ENCODE measurements at regions not wholly inside any gene's neighbourhood (a gene's known extent, or its start where the extent isn't known, plus 50 kb on each side); places are given as distances from the start of the nearest gene placed in this dataset.
A peak's percentile ranks its signal among the peaks of the same experiment; 100 is the strongest.

DNA sequence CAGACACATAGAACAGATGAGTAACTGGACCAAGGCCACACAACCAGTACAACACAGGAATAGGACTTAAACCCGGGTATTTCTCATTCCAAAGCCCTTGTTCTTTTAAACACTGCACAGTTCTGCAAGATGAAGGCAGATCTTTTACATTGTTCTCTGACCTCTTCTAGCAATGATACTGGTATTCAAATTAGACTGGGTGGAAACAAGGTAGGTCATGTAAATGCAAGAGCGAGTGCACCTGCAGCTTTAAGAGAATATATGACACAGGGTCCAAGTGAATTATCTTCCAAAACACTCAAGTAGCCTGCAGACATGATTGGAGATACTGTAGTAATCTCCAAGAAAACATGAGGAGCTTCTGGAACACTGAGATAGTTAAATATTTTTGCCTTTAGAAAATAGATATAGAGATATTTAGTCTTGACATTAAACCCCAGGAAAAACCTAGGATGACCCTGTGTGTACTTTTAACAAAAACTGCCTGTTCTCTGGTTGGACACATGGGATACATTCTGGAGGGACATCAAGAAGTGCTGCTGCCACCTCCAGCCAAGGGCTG is 130.6 kb upstream of the EPB41L4A start:
- no peaks in the 10 kb centered on the region for H3K9me3 ChIP-seq
- H3K27ac ChIP-seq, result no peak overlapping the region
- no peaks in the 10 kb centered on the region for H3K27me3 ChIP-seq
- no peak for DNase-seq (ENCODE audit: low spot score in 2 of 2)
- H3K4me1 ChIP-seq, result no peaks in the 10 kb centered on the region
- H3K4me3 ChIP-seq, result no peak overlapping the region
- no peaks in the 10 kb centered on the region for H3K36me3 ChIP-seq
- TF ChIP-seq EP300 (IDR thresholded peaks at IDR 0.05), result no peak
- 61% methylated on average over 2 of the region's 2 CpGs for WGBS

DNA sequence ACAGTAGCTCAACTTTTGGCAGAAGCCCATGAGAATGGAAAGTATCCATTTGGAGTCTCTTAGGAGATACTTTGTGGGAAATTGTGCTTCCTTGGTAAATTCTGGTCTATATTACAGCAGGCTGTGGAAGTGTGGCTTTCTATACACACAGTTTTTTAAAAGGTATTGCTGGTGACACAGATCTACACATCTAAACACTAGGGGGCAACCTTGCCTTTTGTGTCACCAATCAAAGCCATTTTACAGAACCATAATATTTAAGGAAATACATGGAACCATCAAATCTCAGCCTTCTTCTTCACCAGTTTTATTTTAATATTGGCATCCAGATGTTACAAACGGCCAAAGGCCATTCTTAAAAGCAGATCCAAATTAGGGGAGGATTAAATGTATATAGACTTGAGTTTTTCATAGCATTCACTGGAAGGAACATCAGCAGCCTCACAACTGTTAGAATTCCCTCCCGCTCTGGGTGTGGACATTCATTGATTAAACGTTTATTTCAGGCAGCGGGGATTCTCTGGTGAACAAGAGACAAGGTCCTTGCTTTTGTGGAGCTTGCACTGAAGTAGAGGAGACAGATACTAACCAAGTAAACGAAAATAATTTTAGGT is 132.4 kb upstream of the EPB41L4A start:
- DNase-seq (ENCODE audit: low spot score in 2 of 2), result no peak

DNA sequence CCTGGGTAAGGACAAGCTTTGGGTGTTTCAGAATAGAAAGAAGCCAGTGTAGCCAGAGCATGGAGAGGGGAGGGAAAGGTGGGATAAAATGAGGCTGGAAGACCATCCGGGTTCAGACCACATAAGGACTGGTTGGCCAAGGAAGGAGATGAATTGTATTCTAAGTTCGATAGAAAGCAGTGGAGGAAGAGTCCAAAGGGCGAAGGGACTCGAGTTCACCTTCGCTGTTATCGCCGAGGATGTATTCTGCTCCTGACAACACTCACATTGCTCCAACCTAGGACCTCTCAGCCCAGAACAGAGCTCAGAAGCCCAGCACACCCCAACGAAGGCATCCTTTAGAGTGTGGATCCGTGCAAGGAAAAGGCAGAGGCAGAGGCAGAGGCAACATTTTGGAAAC is 133.1 kb upstream of the EPB41L4A start:
- no peaks in the 10 kb centered on the region for H3K4me1 ChIP-seq
- 92% methylated on average over 9 of the region's 9 CpGs for WGBS
- no peaks in the 10 kb centered on the region for H3K27me3 ChIP-seq
- no peaks in the 10 kb centered on the region for H3K9me3 ChIP-seq
- TF ChIP-seq, protein P1, sequence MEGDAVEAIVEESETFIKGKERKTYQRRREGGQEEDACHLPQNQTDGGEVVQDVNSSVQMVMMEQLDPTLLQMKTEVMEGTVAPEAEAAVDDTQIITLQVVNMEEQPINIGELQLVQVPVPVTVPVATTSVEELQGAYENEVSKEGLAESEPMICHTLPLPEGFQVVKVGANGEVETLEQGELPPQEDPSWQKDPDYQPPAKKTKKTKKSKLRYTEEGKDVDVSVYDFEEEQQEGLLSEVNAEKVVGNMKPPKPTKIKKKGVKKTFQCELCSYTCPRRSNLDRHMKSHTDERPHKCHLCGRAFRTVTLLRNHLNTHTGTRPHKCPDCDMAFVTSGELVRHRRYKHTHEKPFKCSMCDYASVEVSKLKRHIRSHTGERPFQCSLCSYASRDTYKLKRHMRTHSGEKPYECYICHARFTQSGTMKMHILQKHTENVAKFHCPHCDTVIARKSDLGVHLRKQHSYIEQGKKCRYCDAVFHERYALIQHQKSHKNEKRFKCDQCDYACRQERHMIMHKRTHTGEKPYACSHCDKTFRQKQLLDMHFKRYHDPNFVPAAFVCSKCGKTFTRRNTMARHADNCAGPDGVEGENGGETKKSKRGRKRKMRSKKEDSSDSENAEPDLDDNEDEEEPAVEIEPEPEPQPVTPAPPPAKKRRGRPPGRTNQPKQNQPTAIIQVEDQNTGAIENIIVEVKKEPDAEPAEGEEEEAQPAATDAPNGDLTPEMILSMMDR (IDR thresholded peaks at IDR 0.05), result no peak
- TF ChIP-seq EP300 (IDR thresholded peaks at IDR 0.05), result no peak
- no peak for TF ChIP-seq POLR2A (IDR thresholded peaks at IDR 0.05)
- TF ChIP-seq POLR2AphosphoS5 (IDR thresholded peaks at IDR 0.05), result no peak
- DNase-seq (ENCODE audit: low spot score in 2 of 2), result no peak
- no peaks in the 10 kb centered on the region for H3K36me3 ChIP-seq
- H3K27ac ChIP-seq, result no peak overlapping the region
- no peak overlapping the region for H3K4me3 ChIP-seq

More for the DNA sequence above, 132.4 kb upstream of the EPB41L4A start:
- Histone ChIP-seq H3K4me1 (no peaks in the 10 kb centered on the region), H3K27me3 (no peaks in the 10 kb centered on the region), H3K27ac (no peak overlapping the region), H3K36me3 (no peaks in the 10 kb centered on the region), H3K9me3 (no peaks in the 10 kb centered on the region), H3K4me3 (no peak overlapping the region)
- no peak for TF ChIP-seq POLR2AphosphoS5 (IDR thresholded peaks at IDR 0.05)
- TF ChIP-seq, protein P1 (IDR thresholded peaks at IDR 0.05), result peak; percentile 50 to 77
- 48% methylated on average over 5 of the region's 5 CpGs for WGBS

DNA sequence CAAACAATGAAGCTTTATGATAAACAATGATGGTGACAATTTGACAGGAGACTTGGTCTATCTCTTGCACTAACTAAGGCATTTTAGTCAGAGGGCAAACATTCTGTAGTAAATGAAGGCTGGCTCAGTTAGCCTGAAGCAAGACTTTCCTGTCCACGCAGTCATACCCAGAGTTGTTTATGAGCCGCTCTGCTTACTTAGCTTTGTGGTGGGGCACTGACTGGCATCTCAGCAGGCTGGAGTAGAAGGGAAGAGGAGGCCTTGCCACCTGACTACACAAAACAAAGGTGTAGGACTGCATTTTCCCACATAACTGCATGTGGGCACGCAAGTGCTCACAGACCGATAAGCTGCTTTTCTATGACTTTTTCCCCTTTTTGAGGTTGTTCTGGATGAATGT is 133.7 kb upstream of the EPB41L4A start:
- 89% methylated on average over 4 of the region's 4 CpGs for WGBS

DNA sequence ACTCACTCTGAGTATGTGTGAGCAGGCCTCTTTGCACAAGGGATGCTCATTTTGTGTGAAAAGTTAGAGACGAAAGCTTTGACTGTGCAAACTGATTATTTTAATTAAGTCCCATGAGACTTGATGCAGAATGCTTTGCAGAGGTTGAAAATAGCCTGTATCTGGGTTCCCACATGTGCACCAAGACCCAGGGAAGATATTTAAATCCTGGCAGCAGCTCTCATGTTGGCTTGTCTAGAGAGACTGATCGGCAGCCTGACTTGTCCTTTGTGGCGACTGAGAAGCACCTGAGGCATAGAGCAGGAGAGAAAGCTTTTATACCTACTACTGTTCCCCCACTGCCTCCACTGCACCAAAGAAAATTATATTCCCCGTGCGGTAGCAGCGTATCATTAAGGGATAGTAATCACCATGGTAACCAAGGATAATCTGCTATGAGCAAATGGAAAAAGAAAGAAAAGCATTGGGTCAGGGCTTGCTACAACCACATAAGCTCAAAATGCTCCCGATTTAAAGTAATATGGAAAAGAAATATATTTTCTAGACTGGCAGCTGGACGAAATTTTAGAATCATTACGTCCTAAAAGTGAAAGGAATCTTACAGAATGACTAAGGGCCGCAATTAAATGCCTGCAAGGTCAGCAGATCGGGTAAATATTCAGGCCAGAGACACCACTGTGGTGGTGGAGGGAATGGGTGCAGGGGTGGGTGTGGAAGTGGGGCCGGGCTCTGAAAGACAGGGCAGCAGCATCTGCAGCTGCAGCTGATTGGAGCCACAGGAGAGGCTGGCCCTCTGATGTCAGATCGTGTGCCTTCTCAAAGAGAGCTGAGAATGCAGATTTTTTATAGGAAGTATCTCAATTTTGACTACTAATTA is 135.3 kb upstream of the EPB41L4A start:
- no peak overlapping the region for H3K27ac ChIP-seq
- H3K27me3 ChIP-seq, result no peaks in the 10 kb centered on the region
- DNase-seq (ENCODE audit: low spot score in 2 of 2), result no peak
- H3K9me3 ChIP-seq, result no peaks in the 10 kb centered on the region
- 56% methylated on average over 13 of the region's 13 CpGs for WGBS
- no peaks in the 10 kb centered on the region for H3K36me3 ChIP-seq
- H3K4me1 ChIP-seq, result no peaks in the 10 kb centered on the region
- H3K4me3 ChIP-seq, result no peak overlapping the region
- TF ChIP-seq POLR2AphosphoS5 (IDR thresholded peaks at IDR 0.05) (no peak), EP300 (IDR thresholded peaks at IDR 0.05) (no peak), POLR2A (IDR thresholded peaks at IDR 0.05) (no peak)
- TF ChIP-seq, protein P1 (IDR thresholded peaks at IDR 0.05), result no peak

More for the DNA sequence above, 133.7 kb upstream of the EPB41L4A start:
- H3K4me1 ChIP-seq, result no peaks in the 10 kb centered on the region
- no peaks in the 10 kb centered on the region for H3K27me3 ChIP-seq
- H3K4me3 ChIP-seq, result no peak overlapping the region
- no peaks in the 10 kb centered on the region for H3K36me3 ChIP-seq
- no peak for DNase-seq (ENCODE audit: low spot score in 2 of 2)
- TF ChIP-seq POLR2AphosphoS5 (IDR thresholded peaks at IDR 0.05) (no peak), EP300 (IDR thresholded peaks at IDR 0.05) (no peak), POLR2A (IDR thresholded peaks at IDR 0.05) (no peak)
- TF ChIP-seq, protein P1 (IDR thresholded peaks at IDR 0.05), result no peak
- H3K27ac ChIP-seq, result no peak overlapping the region
- H3K9me3 ChIP-seq, result no peaks in the 10 kb centered on the region

All from suprapubic skin (tissue), 4 donors.